DOHH2 (cell line): ENCODE measurements at regions not wholly inside any gene's neighbourhood (a gene's known extent, or its start where the extent isn't known, plus 50 kb on each side); places are given as distances from the start of the nearest gene placed in this dataset.

ENCODE experiments used
- EZH2phosphoT487 ChIP-seq: fragments of 200-600 bp; sonication (generic); IDR thresholded peaks from 2 replicates; pipeline ENCODE4 v1.6.1; 2017; ENCODE audit warnings: borderline replicate concordance, mild to moderate bottlenecking, antibody characterized with exemption, low read length, moderate library complexity, mixed read lengths
- TF ChIP-seq, protein P1 (sequence below): fragments of 200-600 bp; sonication (generic); IDR thresholded peaks from one replicate; pipeline ENCODE4 v1.5.1; 2014; ENCODE audit warnings: antibody characterized with exemption, mild to moderate bottlenecking, low read depth, low read length; ENCODE audit not compliant: poor library complexity, severe bottlenecking

DNA sequence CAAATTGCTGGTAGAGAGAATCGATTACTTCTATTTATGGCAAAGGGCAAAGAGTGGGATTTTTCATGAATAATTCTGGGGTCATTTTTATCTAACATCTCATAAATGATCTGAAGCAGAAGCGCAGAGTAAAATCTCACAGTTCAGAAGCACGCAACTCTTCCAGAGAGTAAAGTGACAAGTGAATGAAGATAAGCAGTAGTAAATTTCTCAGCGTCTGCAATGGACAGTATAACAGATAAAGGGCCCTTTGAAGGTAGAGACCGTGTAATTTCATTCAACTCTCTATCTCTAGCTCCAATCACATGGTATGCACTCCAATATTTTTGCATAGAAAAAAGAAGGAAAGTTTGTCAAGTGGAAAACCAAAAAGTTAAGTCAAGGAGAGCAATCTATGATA lies 521.1 kb upstream of the NECTIN3 start:
- TF ChIP-seq, protein P1, sequence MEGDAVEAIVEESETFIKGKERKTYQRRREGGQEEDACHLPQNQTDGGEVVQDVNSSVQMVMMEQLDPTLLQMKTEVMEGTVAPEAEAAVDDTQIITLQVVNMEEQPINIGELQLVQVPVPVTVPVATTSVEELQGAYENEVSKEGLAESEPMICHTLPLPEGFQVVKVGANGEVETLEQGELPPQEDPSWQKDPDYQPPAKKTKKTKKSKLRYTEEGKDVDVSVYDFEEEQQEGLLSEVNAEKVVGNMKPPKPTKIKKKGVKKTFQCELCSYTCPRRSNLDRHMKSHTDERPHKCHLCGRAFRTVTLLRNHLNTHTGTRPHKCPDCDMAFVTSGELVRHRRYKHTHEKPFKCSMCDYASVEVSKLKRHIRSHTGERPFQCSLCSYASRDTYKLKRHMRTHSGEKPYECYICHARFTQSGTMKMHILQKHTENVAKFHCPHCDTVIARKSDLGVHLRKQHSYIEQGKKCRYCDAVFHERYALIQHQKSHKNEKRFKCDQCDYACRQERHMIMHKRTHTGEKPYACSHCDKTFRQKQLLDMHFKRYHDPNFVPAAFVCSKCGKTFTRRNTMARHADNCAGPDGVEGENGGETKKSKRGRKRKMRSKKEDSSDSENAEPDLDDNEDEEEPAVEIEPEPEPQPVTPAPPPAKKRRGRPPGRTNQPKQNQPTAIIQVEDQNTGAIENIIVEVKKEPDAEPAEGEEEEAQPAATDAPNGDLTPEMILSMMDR, result no peak
- no peak for TF ChIP-seq EZH2phosphoT487
